GM18907 (cell line): ENCODE measurements at regions not wholly inside any gene's neighbourhood (a gene's known extent, or its start where the extent isn't known, plus 50 kb on each side); places are given as distances from the start of the nearest gene placed in this dataset.

Experiments used
- ATAC-seq: cut with Tn5 transposase; IDR thresholded peaks from one replicate; pipeline ENCODE4 v1.9.1; 2021; ENCODE audit warnings: mild to moderate bottlenecking, moderate library complexity; ENCODE audit not compliant: unreplicated experiment

DNA sequence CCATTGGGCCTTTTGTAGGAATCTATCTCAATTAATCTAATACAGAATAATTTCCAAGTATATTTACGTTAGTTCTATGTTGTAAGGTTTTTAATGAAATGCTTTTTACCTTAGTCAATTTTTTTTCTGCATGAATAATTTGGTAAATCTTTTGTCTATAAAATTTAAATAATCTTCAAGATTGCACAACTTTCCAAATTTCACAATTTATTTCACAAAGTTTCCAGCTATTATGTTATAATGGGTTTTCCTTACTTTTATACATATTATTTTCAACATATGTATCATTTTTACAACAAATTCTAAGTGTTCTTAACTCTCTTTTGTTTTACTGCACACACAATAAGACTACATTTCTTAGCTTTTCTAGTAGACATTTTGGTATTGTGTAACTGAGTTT, 470.7 kb downstream of the ETV1 start:
- ATAC-seq, result no peak

DNA sequence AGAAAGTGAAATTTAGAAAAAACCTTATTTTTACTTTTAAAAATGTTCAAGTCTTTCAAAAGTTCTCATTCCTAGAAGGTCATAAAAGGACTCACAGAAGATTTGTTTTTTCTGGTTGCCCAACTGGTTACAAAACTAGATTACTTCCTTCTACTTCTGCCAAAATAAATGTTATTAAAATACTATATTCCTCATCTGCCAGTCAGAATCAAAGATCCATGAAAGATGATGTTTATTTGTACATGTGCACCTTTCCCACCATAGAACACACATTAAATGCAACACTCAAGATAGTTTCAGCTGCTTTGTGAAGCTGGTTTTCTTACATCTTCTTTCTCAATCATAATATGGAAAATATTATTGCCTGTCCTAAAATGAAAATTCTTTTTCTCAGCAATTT, 465.4 kb downstream of the ETV1 start:
- ATAC-seq, result no peak

DNA sequence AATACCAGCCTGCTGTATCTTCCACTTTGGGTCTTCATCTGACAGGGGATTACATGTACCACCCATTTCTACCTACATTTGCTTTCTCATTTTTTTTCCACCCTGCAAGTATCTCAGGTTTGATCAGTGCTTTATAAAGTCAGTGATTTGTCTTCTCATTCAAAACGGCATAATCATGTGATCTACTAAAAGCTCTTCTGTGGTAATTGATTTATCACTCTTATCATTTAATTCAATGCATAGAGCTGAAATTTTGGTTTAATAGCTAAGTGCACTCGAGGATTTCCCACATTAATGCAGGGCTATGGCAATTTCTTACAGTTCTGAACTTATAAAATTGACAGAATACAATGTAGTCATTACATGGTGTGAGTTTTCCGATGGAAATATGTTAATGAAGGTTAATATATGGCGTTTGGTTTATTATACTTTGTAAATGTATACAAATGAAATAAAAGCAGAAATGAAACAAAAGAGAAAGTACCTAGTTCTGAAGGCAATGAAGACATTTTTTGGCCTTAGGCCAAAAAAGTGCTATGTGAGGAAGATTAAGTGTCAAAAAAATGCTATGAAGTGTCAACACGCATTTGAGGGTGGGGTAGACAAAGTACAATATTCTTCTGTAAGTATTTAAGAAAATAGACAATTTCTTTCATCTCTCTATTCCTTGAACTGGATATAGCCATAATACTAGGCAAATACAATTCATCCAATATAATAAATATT, 457.3 kb downstream of the ETV1 start:
- ATAC-seq, result no peak

DNA sequence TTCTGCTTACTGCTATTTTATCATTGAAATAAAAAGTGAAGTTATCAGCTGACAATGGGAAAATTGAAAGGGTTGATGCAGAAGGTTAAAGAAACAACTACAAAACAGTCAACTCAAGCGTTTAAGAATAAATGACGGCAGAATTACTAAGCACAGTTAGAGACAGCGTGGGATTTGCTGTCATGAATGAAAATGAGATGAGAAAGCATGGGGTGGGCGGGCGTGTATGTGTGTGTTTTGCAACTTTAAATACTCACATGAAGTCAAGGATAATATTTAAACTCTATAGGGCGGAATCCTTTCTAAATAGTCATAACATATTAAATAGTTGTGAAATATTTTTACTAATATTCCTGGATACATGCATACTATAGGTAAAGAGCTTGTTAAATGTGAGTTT, 450.8 kb downstream of the ETV1 start:
- no peak for ATAC-seq

- no peak for ATAC-seq
These were observed 449.0 kb downstream of the ETV1 start for GRCh38 chr7:13540429-13540828.

DNA sequence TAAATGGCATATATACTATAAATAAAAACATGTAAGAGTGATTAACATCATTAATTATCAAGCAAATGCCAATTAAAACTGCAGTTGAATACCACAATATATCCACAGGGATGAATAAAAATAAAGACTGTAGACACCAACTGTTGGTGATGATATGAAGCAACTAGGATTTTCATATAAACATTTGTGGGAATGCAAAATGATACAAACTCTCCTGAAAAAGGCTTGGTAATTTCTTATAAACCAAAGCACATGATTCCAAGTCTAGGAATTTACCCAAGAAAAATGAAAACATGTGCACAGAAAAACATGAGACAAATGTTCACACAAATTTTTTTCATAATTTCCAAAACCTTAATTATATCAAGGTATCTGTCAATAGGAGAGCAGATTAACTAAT, 448.1 kb downstream of the ETV1 start:
- no peak for ATAC-seq

GRCh38 chr7:13542451-13542850, 447.0 kb downstream of the ETV1 start:
- ATAC-seq, result no peak

GRCh38 chr7:13551503-13551902, 438.0 kb downstream of the ETV1 start:
- ATAC-seq, result no peak

DNA sequence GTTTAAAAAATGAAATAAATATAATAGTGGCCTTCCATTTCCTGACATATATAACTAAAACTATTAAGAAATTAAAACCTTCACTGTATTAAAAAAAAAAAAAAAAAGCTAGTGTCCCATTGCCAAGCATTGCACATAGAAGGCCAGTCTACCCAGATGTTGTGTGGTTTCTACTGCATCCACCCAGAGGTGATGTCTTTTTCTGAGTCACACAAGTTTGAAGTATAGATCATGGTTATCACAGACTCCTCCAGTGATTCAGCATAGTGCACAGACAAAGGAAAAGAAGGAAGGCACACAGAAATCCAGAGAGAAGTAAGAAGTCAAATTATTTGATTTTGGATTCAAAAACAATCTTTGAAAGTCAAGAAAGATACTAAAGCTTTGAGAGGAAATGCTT, 429.0 kb downstream of the ETV1 start:
- no peak for ATAC-seq

DNA sequence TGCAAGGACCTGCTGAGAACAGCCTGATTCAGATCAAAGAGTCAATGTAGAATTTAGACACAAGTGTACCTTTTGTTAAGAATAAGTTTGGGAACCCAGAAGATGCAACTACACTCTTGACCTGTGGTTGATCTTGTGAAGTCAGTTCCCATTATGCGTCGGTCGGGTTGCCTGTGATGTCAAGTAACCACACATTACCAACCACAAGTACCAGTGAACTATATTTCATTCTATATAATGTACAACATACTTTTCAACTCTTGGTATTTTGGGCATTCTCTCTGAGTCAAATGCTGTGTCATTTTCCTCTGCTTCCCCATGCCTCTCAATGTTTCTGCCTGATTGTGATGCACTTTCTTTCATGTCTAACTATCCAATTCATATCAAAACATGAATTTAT, 426.2 kb downstream of the ETV1 start:
- no peak for ATAC-seq

DNA sequence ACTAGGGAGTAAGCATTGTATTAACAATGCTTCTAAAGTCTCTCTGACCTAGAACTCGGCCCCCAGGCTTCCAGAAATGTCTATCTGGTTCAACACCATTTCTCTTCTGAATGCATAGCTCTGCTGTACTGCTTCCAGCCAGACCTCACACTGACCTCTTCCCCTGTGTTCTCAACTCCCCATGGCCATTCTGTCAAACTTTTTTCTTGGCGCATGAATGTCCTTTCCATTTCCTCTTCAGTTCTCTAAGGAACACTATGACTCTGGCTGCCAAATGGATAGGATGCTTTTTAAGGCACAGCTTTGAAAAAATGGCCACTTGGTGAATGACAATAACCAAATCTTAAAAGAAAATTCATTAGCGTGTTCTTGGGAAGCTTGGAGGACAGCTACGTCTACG, 425.8 kb downstream of the ETV1 start:
- ATAC-seq, result no peak

DNA sequence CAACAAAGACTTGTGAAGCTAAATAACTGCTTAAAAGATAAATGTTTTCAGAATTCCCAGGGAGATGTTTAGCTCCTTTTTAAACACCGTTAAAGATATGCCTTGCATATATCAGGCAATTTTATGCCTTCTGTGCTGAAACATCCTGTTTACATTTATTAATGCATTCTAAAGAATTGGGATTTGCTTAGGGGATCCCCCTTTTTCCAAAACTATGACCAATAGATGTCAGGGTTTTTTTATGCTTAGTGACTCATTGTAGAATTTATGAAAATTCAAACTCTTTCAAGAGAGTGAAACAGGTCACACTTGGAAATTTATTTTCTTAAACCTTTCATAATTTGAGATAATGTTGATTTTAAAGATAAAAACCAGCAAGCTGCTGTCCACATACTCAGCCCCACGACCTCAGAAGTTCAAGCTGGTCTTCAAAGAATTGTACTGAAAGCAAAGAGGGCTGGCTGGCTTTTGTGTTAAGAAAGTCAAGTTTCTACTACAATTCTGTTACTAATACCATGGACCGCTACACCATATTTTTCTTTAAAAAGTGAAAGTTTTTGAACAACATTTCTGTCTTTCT, 411.8 kb downstream of the ETV1 start:
- ATAC-seq, result no peak

DNA sequence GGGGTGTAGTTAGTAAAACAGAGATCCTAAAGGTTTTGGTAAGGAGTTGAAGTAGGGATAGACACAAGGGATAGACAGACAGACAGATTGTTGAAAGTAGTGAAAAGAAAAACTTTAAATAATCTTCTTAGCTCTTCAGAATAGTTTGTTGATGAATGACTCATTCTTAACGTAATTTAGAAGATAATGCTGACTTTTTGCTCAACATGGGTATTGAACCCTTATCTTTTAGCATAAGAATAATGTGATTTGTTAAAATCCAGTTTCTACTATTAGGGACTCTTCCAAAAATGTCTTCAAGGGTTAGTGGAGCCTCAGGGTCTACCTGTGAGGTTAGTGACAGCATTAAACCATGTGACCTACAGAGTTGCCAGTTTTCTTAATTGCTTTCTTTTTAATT, 411.2 kb downstream of the ETV1 start:
- no peak for ATAC-seq

GRCh38 chr7:13581097-13581496, 408.4 kb downstream of the ETV1 start:
- no peak for ATAC-seq

DNA sequence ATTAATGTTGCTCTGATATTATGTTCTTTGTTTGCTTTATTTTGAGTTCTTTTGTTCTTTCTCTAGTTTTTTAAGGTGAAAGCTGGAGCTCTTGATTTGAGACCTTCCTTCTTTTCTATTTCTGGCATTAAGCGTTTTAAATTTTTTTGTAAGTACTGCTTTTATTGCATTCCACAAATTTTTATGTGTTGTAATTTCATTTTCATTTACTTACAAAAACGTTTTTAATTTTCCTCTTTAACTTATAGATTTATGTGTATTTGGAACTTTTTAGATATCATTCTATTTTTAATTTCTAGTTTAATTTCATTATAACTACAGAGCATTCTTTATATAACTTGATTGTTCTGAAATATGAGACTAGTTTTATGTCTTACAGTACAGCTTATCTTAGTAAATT, 395.6 kb downstream of the ETV1 start:
- no peak for ATAC-seq

DNA sequence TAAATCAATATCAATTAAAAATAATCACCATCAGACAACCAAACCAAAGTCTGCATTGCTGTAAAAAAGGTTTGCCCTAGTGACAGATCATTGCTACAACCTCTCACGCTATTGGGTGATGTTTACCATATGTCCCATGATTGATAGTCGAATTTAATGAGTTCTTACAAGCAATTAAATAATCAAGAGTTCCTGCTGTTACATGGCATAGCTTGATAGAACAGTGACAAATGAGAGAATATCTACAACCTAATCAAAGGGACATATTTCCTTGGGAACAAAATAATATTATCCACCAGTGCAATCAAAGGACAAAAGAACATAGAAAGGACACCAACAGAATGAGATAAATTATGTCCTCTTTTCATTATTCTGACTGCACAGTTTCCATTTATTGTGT, 387.4 kb downstream of the ETV1 start:
- ATAC-seq, result no peak

GRCh38 chr7:13603016-13603415, 386.4 kb downstream of the ETV1 start:
- ATAC-seq, result no peak

GRCh38 chr7:13603661-13604060, 385.8 kb downstream of the ETV1 start:
- ATAC-seq, result no peak

DNA sequence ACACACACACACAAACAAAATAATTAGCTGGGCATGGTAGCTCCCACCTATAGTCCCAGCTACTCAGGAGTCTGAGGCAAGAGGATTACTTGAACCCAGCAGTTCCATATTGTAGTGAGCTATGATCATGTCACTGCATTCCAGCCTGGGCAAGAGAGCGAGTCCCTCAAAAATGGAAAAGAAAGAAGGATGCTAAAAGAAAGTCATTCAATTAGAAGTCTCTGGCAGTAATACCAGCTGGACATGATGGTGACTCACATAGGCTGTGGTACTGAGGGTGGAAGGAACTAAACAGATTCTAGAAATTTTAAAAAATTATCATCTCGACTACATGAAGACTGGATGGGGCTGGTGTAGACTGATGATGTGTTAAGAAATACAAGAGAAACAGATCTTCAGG, 385.3 kb downstream of the ETV1 start:
- no peak for ATAC-seq

GRCh38 chr7:13610372-13610771, 379.1 kb downstream of the ETV1 start:
- no peak for ATAC-seq

- ATAC-seq, result no peak
These were observed 373.8 kb downstream of the ETV1 start for GRCh38 chr7:13615679-13616078.

DNA sequence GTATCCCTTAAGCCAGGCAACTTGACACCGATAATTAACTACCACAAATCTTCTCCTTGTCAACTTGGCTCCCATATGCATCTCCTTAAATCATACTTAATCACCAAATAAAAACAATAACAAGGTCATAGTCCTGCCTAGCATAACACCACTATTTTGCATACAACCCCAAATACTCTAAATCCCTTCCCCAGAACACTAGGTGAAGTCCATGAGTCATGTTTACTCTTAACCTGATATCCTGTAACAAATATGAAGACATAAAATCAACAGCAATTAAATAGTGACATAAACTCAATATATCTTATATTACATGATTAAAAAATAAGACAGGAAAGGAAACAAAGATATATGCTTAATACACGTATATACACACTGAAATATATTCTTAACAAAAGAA, 362.0 kb downstream of the ETV1 start:
- ATAC-seq, result no peak
